ENCODE measurements at regions not wholly inside any gene's neighbourhood (a gene's known extent, or its start where the extent isn't known, plus 50 kb on each side); places are given as distances from the start of the nearest gene placed in this dataset.

- TF ChIP-seq, protein P1, sequence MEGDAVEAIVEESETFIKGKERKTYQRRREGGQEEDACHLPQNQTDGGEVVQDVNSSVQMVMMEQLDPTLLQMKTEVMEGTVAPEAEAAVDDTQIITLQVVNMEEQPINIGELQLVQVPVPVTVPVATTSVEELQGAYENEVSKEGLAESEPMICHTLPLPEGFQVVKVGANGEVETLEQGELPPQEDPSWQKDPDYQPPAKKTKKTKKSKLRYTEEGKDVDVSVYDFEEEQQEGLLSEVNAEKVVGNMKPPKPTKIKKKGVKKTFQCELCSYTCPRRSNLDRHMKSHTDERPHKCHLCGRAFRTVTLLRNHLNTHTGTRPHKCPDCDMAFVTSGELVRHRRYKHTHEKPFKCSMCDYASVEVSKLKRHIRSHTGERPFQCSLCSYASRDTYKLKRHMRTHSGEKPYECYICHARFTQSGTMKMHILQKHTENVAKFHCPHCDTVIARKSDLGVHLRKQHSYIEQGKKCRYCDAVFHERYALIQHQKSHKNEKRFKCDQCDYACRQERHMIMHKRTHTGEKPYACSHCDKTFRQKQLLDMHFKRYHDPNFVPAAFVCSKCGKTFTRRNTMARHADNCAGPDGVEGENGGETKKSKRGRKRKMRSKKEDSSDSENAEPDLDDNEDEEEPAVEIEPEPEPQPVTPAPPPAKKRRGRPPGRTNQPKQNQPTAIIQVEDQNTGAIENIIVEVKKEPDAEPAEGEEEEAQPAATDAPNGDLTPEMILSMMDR (IDR thresholded peaks at IDR 0.05; ENCODE audit: low read depth, low read length), result no peak
- no peak for DNase-seq (ENCODE audit: extremely low read depth, low read depth)
Measured at GRCh38 chr4:160810424-160810823, 1353.4 kb downstream of the FSTL5 start.

GRCh38 chr4:160810941-160811340 is 1352.9 kb downstream of the FSTL5 start:
- TF ChIP-seq, protein P1 (IDR thresholded peaks at IDR 0.05; ENCODE audit: low read depth, low read length), result no peak
- no peak for DNase-seq (ENCODE audit: extremely low read depth, low read depth)

- no peak for DNase-seq (ENCODE audit: extremely low read depth, low read depth)
- TF ChIP-seq, protein P1 (IDR thresholded peaks at IDR 0.05; ENCODE audit: low read depth, low read length), result no peak
Measured at GRCh38 chr4:160811956-160812355, 1351.8 kb downstream of the FSTL5 start.

- TF ChIP-seq, protein P1 (IDR thresholded peaks at IDR 0.05; ENCODE audit: low read depth, low read length), result no peak
- DNase-seq (ENCODE audit: extremely low read depth, low read depth), result no peak
Measured at GRCh38 chr4:160814726-160815125, 1349.1 kb downstream of the FSTL5 start.

- TF ChIP-seq, protein P1 (IDR thresholded peaks at IDR 0.05; ENCODE audit: low read depth, low read length), result no peak
- no peak for DNase-seq (ENCODE audit: extremely low read depth, low read depth)
Measured at GRCh38 chr4:160818571-160818970, 1345.2 kb downstream of the FSTL5 start.

DNA sequence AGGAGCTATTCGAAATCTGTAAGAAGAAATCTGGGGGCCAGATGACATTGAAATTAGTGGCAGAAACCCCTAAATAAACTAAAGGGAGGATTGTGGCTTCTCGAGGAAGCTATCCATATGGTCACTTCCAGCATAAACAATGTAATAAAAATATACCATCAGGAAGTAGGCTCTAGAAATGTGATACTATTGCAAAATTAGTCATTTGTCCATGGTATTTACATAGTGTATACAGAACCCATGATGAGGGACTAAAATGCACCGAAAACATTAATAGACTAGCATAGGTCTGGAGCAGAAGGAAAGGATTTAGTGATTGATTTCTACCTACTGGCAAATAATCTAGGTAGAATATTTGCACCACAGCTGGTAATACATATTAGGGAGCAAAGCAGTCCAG is 1344.0 kb downstream of the FSTL5 start:
- DNase-seq (ENCODE audit: extremely low read depth, low read depth), result no peak
- TF ChIP-seq, protein P1 (IDR thresholded peaks at IDR 0.05; ENCODE audit: low read depth, low read length), result no peak

DNA sequence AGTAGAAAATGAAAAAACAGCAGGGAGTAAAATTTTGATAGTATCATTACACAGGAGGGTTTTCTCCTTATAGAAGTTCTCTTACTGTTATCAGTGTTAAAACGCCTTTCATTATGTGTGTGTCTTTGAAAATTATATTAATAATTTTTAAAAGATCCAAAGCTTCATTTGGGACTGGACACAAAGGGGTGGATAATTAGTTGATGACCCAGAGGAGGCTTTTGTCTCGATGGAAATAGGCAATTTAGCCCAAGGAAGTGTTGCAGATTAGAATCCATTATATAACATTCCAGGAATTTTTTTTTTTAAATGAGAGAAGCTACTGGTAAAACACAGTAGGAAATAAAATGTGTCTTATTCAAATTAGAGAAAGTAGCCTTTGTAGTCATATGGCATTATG is 1339.3 kb downstream of the FSTL5 start:
- TF ChIP-seq, protein P1 (IDR thresholded peaks at IDR 0.05; ENCODE audit: low read depth, low read length), result no peak
- DNase-seq (ENCODE audit: extremely low read depth, low read depth), result no peak

Measured in AG09319 (cell line).